Thoracic aorta (tissue), 2 donors: ENCODE measurements at regions not wholly inside any gene's neighbourhood (a gene's known extent, or its start where the extent isn't known, plus 50 kb on each side); places are given as distances from the start of the nearest gene placed in this dataset.

Experiments
- ATAC-seq: fragments of 150-250 bp; one replicate; pipeline ENCODE4 v1.8.0; 2017; ENCODE audit warnings: low read depth; ENCODE audit not compliant: insufficient number of reproducible peaks, low FRiP score
- DNase-seq: peaks from one replicate; pipeline ENCODE4 v3.0.0-alpha.2; 2020; ENCODE audit warnings: low spot score
- H3K27ac ChIP-seq, 2 donors: fragments of 200-600 bp; sonication (generic); 1 replicate in 1 of 2; 2 replicates in 1 of 2; pipeline ENCODE4 v1.5.1; 2016; ENCODE audit warnings: mild to moderate bottlenecking in 2 of 2, moderate library complexity in 2 of 2
- H3K27me3 ChIP-seq: fragments of 200-600 bp; sonication (generic); replicated peaks from 2 replicates; pipeline ENCODE4 v1.6.0; 2016; ENCODE audit warnings: mild to moderate bottlenecking; ENCODE audit not compliant: insufficient read depth
- H3K36me3 ChIP-seq: fragments of 200-600 bp; sonication (generic); one replicate; pipeline ENCODE4 v1.5.1; 2016
- H3K4me1 ChIP-seq, 2 donors: fragments of 200-600 bp; sonication (generic); 1 replicate in 1 of 2; 2 replicates in 1 of 2; pipeline versions ENCODE4 v1.5.1 to v1.6.0; 2016; ENCODE audit warnings: low read depth in 2 of 2, mild to moderate bottlenecking in 1 of 2; ENCODE audit not compliant: control insufficient read depth in 1 of 2
- H3K4me3 ChIP-seq: fragments of 200-600 bp; sonication (generic); 2 replicates; pipeline ENCODE4 v1.5.1; 2016; ENCODE audit warnings: mild to moderate bottlenecking
- H3K9me3 ChIP-seq: fragments of 200-600 bp; sonication (generic); 2 replicates; pipeline ENCODE4 v1.5.1; 2016
- CTCF ChIP-seq: fragments of 200-600 bp; sonication (generic); IDR thresholded peaks from one replicate; pipeline ENCODE4 v1.5.1; 2019; ENCODE audit warnings: antibody characterized with exemption

GRCh38 chr18:30730915-30731314 lies 311.6 kb downstream of the DSC3 start:
- no peaks in the 10 kb centered on the region for H3K4me1 ChIP-seq
- no peak overlapping the region for H3K4me3 ChIP-seq

GRCh38 chr18:30727849-30728248 lies 314.7 kb downstream of the DSC3 start:
- Histone ChIP-seq H3K4me3 (no peak overlapping the region), H3K27ac (no peak overlapping the region), H3K36me3 (no peaks in the 10 kb centered on the region), H3K27me3 (no peaks in the 10 kb centered on the region), H3K4me1 (no peaks in the 10 kb centered on the region), H3K9me3 (peaks cover 4% of the 10 kb centered on the region)
- DNase-seq, result no peak
- no peak for TF ChIP-seq CTCF
- no peak for ATAC-seq

More at GRCh38 chr18:30730915-30731314, 311.6 kb downstream of the DSC3 start:
- DNase-seq (no peak), ATAC-seq (no peak)
- TF ChIP-seq CTCF, result no peak
- H3K36me3 ChIP-seq, result no peaks in the 10 kb centered on the region
- peaks cover 4% of the 10 kb centered on the region for H3K9me3 ChIP-seq
- H3K27me3 ChIP-seq, result no peaks in the 10 kb centered on the region
- H3K27ac ChIP-seq, result no peak overlapping the region

- ATAC-seq (no peak), DNase-seq (no peak)
- Histone ChIP-seq H3K4me1 (no peaks in the 10 kb centered on the region), H3K4me3 (no peak overlapping the region), H3K27ac (no peak overlapping the region), H3K9me3 (no peaks in the 10 kb centered on the region), H3K36me3 (no peaks in the 10 kb centered on the region), H3K27me3 (no peaks in the 10 kb centered on the region)
- TF ChIP-seq CTCF, result no peak
Observed at GRCh38 chr18:30713299-30713698, 329.2 kb downstream of the DSC3 start.

GRCh38 chr18:30712383-30712782 lies 330.2 kb downstream of the DSC3 start:
- DNase-seq, result no peak
- Histone ChIP-seq H3K4me1 (no peaks in the 10 kb centered on the region), H3K36me3 (no peaks in the 10 kb centered on the region), H3K9me3 (no peaks in the 10 kb centered on the region), H3K4me3 (no peak overlapping the region), H3K27me3 (no peaks in the 10 kb centered on the region), H3K27ac (no peak overlapping the region)
- no peak for TF ChIP-seq CTCF
- ATAC-seq, result no peak

GRCh38 chr18:30709595-30709994 lies 332.9 kb downstream of the DSC3 start:
- no peaks in the 10 kb centered on the region for H3K27me3 ChIP-seq
- DNase-seq, result no peak
- no peak overlapping the region for H3K4me3 ChIP-seq
- TF ChIP-seq CTCF, result no peak
- no peaks in the 10 kb centered on the region for H3K36me3 ChIP-seq
- H3K4me1 ChIP-seq, result no peaks in the 10 kb centered on the region
- H3K27ac ChIP-seq, result no peak overlapping the region
- H3K9me3 ChIP-seq, result no peaks in the 10 kb centered on the region
- no peak for ATAC-seq
